GM18517 (cell line): ENCODE measurements at regions not wholly inside any gene's neighbourhood (a gene's known extent, or its start where the extent isn't known, plus 50 kb on each side); places are given as distances from the start of the nearest gene placed in this dataset.

Source experiments
- ATAC-seq: cut with Tn5 transposase; IDR thresholded peaks from one replicate; pipeline ENCODE4 v1.9.1; 2021; ENCODE audit warnings: mild to moderate bottlenecking, moderate library complexity; ENCODE audit not compliant: unreplicated experiment

DNA sequence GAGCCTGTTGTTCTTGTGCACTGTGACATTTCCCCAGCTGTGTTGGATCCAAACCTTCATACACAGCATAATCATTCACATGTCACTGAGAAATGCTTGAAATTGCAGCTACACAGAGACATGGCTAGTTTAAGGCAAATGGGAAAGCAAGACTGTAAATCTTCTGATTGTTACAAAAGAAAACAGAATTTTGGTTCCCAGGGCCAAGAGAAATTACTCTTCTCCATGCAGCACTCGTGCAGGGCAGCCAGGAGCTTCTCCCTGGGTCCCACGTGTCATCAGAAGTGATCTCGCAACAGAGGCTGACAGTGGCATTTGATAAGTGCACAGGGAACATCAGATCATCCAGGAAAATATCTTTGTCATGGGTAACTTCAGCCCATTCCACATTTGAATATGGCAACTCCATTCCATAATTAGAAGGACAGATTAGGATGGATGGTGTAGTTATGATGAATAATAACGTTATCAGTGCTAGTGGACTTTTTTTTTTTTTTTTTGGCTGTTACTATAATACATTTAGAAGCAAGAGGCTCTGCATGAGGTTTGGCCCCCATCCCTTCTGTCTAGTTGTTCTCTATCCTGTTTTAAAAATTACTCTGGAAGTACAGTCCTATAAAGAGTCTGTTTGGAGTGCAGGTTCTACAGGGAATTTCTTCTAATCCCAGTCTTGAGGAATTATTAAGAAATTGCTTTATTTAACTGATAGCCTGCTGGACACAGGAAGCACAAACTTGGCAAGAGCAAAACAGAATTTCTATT, 571.0 kb upstream of the NOX3 start:
- no peak for ATAC-seq

DNA sequence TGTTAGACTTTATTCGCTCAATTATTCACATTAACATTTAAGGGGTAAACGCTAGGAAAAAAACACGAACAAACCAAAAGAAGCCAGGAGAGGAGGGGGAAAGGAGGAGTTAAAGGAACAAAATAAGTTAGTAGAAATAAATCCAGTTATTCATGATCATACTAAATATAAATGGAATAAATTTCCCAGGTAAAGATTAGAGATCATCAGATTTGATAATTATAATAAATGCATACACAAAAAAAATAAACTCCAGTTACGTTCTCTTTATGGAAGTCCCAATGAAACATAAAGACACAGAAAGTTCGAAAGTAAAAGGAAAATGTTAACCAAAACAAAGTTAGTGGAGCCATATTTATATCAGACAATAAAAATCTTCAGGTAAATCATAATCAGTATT, 568.7 kb upstream of the NOX3 start:
- ATAC-seq: no peak

DNA sequence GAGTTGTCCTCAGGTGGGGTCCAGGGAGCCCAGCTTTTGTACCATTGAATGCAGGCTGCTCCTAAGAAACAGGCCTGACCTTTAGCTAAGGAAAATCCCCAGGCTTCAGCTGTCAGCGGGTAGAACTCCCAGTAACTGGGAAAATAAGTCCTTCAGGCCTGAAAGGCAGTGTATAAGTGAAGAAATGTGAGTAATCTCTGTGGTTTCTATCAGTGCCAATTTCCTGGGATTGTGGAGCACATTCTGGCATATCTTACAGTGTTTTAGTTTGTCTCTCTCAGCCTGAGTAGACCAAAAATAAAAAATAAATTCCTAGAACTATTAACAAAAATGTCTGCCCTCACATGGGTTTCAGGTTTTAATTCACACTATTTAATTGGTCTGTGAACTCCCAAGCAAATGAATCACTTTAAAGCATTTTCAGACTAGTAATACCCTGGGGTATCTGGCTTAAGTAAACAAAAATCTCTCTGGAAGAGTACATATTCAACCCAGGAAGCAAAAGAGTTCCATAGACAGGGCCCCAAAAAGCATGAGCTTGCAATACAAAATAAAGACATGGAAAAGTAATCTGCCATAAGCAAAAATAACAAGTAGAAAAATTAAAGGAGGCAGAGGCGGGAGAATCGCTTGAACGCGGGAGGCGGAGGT, 566.2 kb upstream of the NOX3 start:
- ATAC-seq: no peak

DNA sequence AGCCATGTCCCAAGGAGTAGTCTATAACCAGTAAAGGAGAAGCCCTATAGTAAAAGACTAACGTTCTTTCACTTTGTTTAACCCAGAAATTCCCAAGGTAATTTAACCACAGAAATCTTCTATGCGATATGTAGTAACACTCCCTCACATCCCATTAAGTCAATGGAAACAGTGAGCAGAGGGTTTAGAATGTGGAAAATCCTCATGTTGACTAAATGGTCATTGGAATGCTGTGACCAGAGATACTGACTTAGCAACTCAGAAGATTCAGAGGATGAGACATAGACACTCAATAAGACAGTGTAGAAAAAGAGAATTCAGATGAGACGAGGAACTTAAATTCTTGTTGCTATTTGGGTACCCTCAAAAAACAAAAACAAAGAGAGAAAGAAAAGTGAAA, 562.2 kb upstream of the NOX3 start:
- no peak for ATAC-seq

DNA sequence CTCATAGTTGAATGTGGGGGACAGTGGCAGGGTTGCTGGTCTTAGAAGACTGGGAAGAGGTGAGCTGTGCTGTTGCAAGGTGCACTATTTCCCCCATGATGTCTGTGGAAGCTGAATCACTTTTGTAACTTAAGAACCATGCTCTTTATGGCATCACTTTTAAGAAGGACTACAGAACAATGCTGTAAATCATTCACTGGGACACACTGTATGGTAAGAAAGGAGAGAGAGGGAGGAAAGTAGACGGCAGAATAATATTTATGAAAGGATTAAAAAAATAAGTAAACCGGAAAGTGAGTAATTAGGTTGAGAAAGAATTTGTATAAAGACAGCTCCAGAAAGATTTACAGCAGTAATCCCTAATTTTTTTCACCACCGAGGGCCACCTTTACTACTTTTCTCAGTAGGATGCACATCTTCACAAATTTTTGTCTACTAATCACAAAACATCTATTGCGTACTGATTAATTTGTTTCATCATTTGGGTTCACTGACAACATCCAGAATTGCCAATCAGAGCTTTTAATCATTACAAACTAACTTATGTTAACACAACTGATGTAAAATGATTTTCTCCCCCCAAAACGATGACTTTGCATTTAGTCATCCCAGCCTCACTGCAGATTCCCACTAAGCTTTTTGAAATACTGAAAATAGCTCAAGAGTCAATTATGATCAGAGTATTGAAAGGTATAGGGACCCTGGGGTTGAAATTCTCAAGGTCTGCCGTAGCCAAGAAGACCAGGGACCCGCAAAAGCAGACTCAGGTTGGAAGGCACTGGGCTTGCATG, 560.7 kb upstream of the NOX3 start:
- ATAC-seq: no peak

DNA sequence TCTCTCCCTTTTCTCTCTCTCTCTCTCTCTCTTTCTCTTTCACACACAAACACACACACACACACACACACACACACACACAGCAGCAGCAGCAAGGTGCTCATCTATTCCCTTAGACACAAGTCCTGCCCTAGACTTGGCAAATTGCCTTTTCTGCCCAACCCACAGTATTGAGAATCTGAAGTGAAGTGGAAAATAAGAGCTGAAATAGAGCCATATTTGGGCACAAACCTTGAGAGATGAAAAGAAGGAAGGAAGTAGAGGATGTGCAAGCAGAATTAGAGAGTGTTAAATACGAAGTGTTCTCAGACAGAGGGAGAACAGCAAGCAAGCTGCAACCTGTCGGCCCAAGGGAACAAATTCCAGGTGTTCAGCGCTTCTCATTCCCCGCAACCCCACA, 557.5 kb upstream of the NOX3 start:
- no peak for ATAC-seq

DNA sequence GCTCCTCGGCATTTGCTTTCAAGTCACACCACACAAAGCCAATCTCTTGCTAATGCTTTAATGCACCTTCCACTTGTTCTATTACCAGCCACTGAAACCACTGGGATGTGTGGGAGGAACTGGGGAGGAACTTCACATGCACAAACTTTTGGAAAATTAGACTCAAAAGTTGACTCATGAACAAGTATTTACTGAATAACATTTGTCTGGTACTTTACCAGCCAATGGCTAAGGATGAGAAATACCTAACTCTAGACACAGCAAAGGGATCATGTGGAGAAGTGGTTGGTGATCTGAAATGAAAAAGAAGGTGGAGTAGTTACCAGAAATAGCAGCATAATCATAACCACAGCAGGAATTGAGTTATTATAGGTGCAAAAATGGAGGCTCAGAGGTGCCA, 554.0 kb upstream of the NOX3 start:
- ATAC-seq: no peak

DNA sequence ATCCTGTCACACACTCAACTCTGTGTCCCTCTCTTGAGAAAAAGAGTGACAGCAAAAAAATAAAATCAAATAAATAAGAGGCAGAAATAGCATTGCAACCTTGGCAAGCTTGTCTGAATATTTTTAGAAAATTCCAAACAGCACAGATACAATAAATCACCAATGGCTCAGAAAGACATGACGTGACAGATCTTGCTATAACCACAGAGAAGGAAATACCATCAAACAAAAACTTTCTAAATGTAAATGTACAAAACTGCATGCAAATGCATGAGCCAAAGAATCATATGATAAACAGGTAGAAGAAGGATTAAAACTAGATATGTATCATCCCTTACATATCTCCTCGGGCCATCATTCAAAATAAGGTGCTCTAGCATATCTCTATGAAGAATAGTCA, 549.2 kb upstream of the NOX3 start:
- no peak for ATAC-seq

DNA sequence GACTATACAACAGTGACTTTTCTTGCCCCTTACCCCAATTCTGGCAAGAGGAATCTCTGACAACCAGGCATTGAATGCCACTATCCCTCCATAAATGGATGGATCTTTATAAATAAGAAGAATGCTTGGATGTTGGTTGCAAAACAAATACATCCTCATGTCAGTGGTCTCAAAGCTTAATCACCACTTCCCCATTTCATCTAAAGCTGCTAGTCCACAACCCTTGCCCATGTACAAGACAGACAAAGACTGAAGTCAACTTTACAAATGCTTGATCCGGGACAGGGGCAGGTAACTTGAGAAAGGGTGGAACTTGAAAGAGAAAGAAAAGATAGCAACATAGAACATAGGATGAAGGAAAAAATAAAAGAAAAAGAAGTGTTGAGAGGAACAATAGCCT, 540.5 kb upstream of the NOX3 start:
- ATAC-seq: no peak

DNA sequence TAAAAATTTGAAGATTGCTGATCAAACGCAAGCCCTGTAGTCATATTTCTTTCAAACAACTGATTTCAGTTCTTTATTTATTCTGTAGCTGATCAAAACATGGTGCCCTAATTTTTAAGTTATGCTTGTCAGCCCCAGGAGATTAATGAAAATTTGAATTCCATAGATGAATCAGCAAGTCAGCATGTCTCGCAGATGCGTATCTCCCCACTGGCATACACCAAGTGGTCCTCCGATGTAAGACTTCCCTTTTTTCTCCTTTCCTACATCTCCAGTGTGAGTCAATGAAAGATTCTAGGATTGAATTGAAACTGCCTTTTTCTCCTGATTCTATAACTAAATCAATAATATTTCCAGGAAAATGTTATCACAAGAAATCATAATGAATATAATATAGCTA, 539.6 kb upstream of the NOX3 start:
- ATAC-seq: no peak

DNA sequence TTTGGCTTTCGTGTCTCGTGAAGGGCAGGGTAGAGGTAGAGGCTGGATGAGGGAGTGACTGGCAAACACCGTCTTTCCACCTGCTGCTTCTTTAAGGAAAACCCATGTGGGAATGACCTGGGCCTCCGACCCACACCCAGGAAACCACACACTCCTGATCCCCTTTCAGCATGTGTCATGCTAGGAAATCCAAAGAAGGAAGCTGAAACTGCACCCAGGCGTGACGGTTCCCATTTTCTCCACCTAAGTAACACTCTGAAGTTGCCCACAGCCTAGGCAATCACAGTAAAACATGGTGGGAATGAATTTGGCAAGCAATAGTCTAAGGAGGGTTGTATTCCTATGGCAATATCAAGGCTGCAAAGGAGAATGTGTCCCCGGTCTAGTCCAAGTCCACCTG, 538.4 kb upstream of the NOX3 start:
- ATAC-seq: no peak

DNA sequence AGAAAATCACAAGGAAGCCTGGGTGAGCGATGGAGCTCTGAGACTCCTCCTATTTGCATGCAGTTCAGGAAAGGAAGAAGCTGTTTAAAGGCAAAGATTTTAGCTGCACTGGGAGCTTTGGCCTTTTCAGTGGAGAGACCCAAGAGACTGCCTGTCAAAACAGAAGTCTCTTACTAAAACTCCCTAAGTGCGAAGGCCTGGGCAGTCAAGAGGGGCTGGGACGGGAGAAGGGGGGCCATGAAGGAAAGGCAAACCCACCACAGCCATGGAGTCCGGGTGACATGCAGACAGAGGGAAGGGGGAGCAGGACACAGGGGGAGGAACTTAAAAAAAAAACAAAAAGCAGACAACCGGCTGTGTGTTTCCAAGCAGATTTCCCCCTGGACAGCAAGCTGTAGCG, 537.6 kb upstream of the NOX3 start:
- ATAC-seq: no peak

DNA sequence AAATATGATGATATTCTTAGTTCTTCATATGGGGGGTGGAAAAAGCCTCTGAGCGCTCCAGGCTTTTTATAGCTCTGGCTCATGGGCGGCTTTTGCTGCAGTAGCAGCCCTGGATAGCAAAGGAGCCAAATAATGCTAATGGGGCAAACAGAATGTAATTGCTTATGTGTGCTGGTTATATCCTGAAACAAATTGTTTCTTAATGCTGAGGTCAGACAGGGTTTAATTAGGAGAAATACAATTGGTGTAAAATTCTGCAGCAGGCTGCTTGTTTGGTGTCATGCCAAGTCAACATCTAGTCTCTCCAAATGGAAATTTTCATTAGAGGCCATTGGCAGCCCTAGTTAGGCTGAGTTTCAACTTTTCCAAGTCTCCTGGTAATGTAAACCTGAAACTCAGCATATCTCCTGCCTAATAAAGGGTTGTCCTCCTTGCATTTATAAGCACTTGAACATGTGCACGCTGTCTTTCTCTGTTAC, 530.1 kb upstream of the NOX3 start:
- ATAC-seq: no peak

DNA sequence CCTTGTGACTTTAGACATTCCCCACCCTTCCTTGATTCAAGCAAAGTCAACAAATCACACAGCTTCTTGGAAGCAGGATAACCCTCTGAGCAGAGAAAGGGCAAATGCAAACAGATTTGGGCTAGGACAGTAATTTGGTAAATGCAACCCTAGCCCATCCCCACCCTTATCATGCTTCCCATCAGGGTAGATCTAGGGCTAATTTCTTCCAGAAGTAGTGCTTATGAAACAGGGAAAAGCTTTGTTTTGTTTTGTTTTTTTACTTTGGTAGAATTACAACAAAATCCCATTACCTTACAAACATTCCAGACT, 525.1 kb upstream of the NOX3 start:
- no peak for ATAC-seq

DNA sequence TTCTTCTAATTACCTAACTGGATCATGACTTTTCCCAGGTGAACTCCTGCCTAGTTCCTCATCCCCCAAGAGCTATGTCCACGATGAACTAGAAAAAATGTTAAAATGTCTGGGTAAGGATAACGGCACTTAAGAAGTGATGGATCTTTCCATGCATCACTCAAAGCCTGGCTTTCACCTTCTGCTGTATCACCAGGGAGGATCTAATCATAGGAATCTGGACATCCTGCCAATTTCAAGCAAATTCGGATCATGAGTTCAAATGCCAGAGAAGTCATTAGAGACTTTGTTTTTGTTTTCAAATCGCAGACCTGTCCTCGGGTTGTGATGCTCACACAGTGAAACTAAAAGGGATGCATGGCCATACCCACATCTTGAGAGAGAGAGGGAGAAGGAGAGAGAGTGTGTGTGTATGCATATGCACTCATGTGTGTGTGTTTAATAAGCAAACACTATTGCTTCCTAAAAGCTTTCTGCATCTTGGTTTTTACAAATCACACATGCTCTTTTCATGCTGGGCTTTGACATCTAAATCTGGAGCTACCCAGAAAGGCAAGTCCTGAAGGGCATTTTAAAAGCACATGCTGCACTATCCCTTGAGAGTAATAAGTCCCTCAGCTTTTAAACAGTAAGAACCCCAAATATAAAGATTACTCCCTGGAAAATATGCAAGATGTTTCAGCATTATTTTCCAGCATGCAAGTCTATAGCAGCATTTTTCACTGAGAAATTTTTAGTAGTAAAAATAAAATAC, 524.6 kb upstream of the NOX3 start:
- ATAC-seq: no peak

DNA sequence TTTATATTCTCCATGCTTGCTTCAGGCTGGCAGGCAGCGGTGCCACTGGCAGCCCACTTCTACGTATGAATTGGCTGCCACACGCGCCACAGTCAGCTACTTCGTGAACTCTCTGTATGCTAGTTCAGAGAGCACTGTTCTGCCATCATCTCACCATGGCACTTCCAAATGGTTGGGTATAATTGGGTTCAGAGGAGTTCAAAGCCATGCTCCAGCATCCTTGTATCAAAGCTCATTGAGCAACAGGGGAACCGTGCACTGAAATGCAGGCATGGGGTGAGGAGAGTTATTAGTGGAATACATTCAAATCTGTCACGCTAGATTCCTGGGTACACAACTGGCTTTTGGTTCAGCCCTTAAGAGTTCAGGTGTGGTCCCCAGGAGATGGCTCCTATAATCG, 519.9 kb upstream of the NOX3 start:
- ATAC-seq: no peak

DNA sequence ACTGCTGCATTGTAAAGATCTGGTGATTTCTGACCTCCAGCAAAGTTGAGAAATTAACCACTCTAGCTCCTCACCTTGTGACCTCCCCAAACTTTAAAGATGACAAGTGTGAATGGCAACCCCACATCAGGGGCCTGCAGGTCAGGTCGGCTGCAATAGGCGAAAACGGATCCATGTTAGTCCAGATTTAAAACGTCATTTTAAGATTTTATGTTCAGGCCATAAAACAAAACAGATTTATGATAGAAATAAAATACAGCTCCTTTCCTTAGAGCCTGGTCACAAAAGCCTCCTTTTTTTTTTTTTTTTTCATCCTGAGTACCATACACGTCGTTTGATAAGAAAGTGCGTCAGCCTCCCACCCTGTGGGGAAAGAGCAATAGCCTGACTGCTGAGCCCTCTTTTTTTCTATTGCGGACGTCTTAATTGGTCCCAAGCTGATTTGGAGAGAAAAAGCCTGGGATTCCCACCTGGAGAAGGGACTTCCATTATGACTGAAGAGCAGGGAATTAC, 519.2 kb upstream of the NOX3 start:
- no peak for ATAC-seq

DNA sequence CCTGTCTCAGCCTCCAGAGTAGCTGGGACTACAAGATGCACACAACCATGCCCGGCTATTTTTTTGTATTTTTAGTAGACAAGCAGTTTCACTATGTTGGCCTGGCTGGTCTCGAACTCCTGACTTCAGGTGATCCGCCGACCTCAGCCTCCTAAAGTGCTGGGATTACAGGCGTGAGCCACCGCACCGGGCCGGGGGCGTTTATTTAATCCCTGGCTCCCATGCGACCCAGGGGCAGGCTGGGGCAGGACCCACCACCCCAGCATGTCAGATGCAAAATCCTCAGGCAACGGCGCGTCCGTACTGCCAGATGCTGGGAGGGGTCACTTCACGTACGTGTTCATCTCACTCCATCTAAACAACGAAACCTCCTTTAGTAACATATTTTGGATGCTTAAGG, 518.7 kb upstream of the NOX3 start:
- no peak for ATAC-seq

DNA sequence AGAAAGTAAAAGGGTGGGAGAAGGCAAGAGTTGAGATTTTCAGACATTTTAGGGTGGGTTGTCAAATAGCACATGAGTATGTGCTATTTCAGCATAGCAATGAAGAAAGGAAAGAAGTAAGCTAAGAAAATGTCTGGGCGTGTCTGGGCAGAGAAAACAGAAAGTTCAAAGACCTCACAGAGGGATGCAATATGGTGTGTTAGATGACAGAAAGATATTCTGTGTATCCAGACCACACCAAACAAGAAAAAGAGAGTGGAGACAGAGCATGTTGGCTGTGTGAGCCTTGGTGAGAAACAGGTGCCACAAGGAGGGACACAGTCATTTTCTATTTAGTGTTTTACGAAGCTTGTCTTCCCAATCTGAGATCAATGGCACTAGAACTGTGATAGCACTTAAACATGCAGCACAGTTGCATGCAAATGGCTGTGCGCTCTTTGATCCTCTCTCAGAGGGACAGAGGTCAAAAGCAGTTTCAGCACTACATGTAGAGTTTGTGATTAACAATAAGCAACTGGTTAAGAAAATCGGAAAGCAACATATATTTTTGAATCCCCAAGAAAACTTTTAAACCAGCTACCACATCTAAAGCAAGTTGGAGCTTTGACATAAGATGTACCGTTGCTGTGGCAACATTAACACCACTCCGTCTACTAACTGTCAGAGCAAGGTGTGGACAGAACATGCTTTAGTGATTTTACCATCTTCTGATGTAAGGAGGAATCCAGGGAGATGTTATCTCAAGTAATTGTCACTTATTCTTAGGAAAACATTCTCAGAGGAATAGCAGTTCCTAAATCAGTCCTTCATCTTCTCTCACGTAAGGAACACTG, 515.5 kb upstream of the NOX3 start:
- no peak for ATAC-seq

DNA sequence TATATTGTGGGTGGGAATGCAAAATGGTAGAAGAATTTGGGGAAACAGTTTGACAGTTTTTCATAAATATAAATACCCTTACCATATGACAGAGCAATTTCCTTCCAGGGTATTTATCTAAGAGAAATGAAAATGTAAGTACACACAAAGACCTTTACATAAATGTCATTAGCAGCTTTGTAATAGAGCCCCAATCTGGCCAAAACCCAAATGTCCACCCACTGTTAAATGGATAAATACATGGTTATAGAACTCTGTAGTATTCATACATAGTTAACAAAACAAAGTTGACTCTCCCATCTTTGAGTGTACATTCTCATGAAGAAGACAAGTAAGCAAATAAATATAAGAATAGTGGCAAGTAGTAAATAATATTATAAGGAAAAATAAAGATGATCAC, 514.8 kb upstream of the NOX3 start:
- ATAC-seq: no peak
